Choroid plexus epithelial cell (primary cell): ENCODE measurements at regions not wholly inside any gene's neighbourhood (a gene's known extent, or its start where the extent isn't known, plus 50 kb on each side); places are given as distances from the start of the nearest gene placed in this dataset.
"Not testable (repeated sequence)": the region's sequence is repeated elsewhere in the genome, so short reads cannot be mapped to it uniquely, and the experiment has no call there.

Experiments
- DNase-seq: peaks from one replicate; pipeline ENCODE4 v3.0.0-alpha.2; 2010; ENCODE audit warnings: low read depth
- H3K4me3 ChIP-seq: 2 replicates; pipeline ENCODE4 v1.5.1; 2011; ENCODE audit warnings: low read depth, mild to moderate bottlenecking, control low read depth, low read length, moderate library complexity
- TF ChIP-seq, protein P1 (sequence below): conservative IDR thresholded peaks from 2 replicates; pipeline ENCODE4 v1.5.1; 2011; ENCODE audit warnings: low read depth, mild to moderate bottlenecking, control low read depth, inconsistent platforms, low read length, moderate library complexity

DNA sequence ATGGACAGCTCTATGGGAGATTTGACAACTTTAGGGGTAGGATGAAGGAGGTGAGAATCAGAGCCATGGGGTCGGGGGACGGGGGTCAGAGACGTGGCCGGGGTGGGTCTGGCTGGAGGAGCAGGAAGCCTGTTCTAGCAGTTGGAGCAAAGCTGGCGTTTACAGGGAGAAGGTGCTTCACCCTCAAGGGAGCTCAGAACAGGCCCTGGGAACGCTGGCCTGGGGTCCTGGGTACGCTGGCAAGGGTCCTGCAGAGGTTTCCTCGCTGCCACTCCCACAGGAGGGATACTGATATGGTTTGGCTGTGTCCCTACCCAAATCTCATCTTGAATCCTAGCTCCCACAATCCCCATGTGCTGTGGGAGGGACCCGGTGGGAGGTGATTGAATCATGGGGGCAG lies 205.0 kb upstream of the ARL4C start:
- no peak overlapping the region for H3K4me3 ChIP-seq
- TF ChIP-seq, protein P1, sequence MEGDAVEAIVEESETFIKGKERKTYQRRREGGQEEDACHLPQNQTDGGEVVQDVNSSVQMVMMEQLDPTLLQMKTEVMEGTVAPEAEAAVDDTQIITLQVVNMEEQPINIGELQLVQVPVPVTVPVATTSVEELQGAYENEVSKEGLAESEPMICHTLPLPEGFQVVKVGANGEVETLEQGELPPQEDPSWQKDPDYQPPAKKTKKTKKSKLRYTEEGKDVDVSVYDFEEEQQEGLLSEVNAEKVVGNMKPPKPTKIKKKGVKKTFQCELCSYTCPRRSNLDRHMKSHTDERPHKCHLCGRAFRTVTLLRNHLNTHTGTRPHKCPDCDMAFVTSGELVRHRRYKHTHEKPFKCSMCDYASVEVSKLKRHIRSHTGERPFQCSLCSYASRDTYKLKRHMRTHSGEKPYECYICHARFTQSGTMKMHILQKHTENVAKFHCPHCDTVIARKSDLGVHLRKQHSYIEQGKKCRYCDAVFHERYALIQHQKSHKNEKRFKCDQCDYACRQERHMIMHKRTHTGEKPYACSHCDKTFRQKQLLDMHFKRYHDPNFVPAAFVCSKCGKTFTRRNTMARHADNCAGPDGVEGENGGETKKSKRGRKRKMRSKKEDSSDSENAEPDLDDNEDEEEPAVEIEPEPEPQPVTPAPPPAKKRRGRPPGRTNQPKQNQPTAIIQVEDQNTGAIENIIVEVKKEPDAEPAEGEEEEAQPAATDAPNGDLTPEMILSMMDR, result no peak

DNA sequence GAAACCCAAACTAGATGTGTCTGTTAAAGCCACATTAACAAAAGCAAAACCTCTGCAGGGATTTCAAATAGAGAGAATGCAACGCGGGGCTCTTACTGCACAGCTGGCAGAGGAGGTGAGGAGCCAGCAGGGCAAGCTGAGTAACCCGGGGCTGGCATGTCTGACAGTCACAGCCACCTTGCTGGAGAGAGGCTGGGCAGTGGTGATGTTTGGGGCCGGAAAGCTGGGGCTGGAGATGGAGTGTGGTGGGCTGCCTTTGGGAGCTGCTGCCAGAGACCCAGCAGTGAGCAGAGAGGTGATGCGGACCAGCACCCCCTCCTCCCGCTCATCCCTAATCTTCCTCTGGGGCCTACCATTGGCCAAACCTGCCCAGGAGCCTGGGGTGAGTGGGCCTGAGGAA lies 204.5 kb upstream of the ARL4C start:
- TF ChIP-seq, protein P1, result no peak
- H3K4me3 ChIP-seq, result no peak overlapping the region
- no peak for DNase-seq

More for the DNA sequence above, 205.0 kb upstream of the ARL4C start:
- DNase-seq, result no peak

DNA sequence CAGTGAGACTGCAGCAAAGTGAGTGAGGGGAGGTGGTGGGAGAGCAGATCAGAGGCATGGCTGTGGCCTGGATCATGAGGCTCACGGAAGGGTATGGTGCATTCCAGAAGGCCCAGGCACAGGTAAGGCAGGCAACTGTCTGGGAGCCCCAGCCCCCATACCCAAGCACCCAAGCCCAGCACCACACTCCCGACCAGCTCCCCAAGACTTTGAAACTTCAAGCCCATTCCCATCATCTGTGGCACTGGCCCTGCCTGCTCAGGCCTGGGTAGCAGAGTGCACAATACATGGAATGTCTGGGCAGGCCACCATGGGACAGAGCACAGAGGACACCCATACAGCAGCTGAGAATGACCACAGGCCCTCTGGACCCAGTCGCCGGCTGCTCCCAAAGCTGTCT lies 202.6 kb upstream of the ARL4C start:
- TF ChIP-seq, protein P1, result no peak
- H3K4me3 ChIP-seq, result no peak overlapping the region
- no peak for DNase-seq

DNA sequence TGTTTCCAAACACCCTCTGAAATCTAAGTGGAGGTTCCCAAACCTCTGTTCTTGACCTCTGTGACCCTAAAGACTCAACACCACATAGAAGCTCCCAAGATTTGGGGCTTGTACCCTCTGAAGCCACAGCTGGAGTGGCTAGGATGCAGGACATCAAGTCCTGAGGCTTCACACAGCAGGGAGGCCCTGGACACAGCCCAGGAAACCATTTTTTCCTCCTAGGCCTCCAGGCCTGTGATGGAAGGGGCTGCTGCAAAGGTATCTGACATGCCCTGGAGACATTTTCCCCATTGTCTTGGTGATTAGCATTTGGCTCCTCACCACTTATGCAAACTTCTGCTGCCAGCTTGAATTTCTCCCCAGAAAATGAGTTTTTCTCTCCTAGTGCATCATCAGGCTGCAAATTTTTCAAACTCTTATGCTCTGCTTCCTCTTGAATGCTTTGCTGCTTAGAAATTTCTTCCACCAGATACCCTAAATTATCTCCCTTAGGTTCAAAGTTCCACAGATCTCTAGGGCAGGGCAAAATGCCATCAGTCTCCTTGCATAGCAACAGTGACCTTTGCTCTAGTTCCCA lies 200.5 kb upstream of the ARL4C start:
- H3K4me3 ChIP-seq, DNase-seq: not testable (repeated sequence)

DNA sequence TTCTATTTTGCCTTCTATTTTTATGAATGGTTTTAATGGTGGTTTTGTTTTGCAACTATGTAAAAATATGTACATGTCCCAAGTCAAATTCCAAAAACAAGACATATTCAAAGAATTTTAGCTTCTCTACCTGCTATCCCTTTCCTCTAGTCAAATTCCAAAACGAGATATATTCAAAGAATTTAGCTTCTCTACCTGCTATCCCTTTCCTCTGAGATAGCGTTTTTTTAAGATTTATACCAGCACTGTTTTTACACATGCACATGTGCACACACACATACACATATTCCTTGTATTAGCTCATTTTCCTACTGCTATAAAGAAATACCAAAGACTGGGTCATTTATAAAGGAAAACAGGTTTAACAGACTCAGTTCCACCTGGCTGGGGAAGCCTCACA lies 199.1 kb upstream of the ARL4C start:
- H3K4me3 ChIP-seq, result no peak overlapping the region
- TF ChIP-seq, protein P1, result no peak
- no peak for DNase-seq

DNA sequence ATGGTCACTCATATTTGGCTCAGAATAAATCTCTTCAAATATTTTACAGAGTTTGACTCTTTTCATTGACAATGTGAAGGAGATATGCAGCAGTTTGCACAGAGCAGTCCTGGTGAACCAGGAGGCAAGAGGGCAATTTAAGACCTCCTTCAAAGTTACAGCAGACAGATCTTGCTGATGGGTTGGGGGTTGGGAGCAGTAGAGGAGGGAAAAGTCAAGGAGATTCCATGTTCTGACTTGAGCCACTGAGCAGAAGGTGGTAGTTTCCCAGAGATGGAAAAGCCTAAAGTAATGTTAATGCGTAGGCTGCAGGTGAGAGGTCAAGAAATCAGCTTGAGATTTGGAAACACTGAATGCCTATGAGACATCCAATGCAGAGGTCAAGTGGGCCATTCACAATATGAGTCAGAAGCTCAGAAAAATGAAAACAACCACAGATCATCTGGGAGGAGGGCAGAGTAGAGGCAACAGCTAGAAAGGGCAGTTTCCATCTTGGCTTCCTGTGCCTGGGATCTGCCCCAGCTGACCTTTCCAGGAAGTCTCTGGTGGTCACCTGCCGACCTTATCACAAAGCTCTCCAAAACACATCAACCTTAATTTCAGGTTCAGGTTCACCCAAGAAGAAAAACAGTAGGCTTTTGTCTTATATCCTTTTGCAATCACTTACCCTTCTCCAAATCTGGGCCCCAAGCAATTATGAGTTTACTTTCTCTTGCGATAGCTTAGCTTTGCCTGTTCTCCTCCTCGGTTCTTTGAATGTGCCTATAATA lies 197.5 kb upstream of the ARL4C start:
- TF ChIP-seq, protein P1, result no peak
- H3K4me3 ChIP-seq, result no peak overlapping the region
- peak; percentile 95 for DNase-seq

DNA sequence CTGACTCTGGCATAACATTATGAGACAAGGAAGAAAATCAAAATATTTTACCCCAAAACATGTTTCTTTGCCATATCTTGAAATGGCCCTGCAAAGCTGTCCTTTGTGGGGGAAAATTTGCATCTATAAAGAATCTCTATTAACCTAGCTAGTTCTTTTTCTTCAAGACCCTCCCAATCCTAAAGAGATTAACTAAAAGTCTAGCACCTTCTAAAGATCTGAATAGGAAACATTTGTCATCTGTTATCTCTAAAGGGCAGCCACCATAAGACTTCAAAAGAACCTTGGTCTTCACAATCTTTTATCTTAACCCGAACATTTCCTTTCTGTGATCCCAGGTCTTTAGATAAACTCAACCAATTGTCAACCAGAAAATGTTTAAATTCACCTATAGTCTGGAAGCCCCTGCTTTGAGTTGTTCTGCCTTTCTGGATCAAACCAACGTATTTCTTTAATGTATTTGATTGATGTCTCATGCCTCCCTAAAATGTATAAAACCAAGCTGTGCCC lies 196.9 kb upstream of the ARL4C start:
- not testable (repeated sequence) for DNase-seq, H3K4me3 ChIP-seq

DNA sequence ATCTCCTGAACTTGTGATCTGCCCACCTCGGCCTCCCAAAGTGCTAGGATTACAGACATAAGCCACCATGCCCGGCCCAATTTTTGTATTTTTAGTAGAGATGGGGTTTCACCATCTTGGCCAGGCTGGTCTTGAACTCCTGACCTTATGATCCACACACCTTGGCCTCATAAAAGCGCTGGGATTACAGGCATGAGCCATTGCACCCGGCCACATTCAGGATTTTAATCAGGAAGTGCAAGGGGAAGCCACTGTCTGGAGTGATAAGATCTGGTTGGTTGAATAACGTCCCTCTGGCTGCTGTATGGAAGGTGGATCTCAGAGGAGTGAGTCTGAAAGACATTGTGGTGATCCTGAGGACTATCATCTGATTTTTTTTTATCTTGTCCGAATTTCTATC lies 196.3 kb upstream of the ARL4C start:
- not testable (repeated sequence) for DNase-seq, H3K4me3 ChIP-seq
